ENCODE measurements at regions not wholly inside any gene's neighbourhood (a gene's known extent, or its start where the extent isn't known, plus 50 kb on each side); places are given as distances from the start of the nearest gene placed in this dataset.

DNA sequence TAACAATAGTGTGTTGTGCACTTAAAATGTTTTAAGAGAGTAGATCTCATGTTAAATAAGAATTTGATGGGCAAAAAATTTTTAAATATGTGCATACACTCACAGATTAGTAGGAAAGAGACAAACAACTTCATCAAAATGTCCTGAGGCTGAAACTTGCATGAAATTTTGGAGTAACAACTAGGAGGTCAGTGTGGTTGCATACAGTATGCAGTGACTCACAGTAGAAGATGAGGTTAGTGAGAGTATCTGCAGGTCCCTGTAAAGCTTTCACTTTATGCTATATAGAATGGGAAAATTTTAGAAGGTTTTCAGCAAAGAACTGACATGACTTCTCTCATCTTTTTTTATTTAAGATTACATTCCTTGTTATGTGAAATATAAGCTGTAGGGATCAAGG is 453.1 kb upstream of the KLHL4 start:
- no peak overlapping the region for H3K9ac ChIP-seq (replicated peaks in 1 of 4; ENCODE audit: extremely low read depth in 1 of 4, low read depth in 3 of 4, low read length in 3 of 4)
- no peak overlapping the region for H2AK5ac ChIP-seq (ENCODE audit: low read depth, low read length)
- H4K8ac ChIP-seq (ENCODE audit: extremely low read depth, insufficient read depth, low read length): no peak overlapping the region
- POLR2A ChIA-PET (ENCODE audit: partially characterized antibody): no interaction called here
- H4K5ac ChIP-seq (ENCODE audit: insufficient read length, low read depth, low read length): no peak overlapping the region
- no peaks in the 10 kb centered on the region for H3K36me3 ChIP-seq (ENCODE audit: control insufficient read depth in 2 of 4, insufficient read depth in 4 of 4, low read length in 3 of 4)
- H3K9me3 ChIP-seq (ENCODE audit: insufficient read depth in 2 of 2, low read depth in 1 of 2, low read length in 1 of 2): no peaks in the 10 kb centered on the region
- H3K23ac ChIP-seq (ENCODE audit: insufficient read length): no peak overlapping the region
- H3K14ac ChIP-seq (ENCODE audit: insufficient read length): no peak overlapping the region
- H3K23me2 ChIP-seq (ENCODE audit: low read depth, low read length): no peaks in the 10 kb centered on the region
- CTCF ChIA-PET (ENCODE audit: partially characterized antibody): no interaction called here
- H2BK15ac ChIP-seq (ENCODE audit: low read length): no peak overlapping the region
- no peaks in the 10 kb centered on the region for H3K79me2 ChIP-seq (ENCODE audit: control insufficient read depth in 1 of 2, insufficient read depth in 2 of 2, low read length in 2 of 2)
- no peak overlapping the region for H2BK12ac ChIP-seq (ENCODE audit: low read depth, low read length)
- H3K27me3 ChIP-seq (replicated peaks in 1 of 4; ENCODE audit: control insufficient read depth in 3 of 4, extremely low read depth in 1 of 4, insufficient read depth in 3 of 4, low read length in 3 of 4): no peaks in the 10 kb centered on the region
- H2BK5ac ChIP-seq (ENCODE audit: low read depth, low read length): no peak overlapping the region
- H3K4me1 ChIP-seq (replicated peaks in 1 of 4; ENCODE audit: control insufficient read depth in 3 of 4, insufficient read depth in 4 of 4, low read length in 3 of 4): no peaks in the 10 kb centered on the region
- H2BK120ac ChIP-seq (replicated peaks; ENCODE audit: low read depth, low read length): no peak overlapping the region
- FAIRE-seq: no peak
- H3K4me3 ChIP-seq (ENCODE audit: extremely low read depth in 1 of 4, insufficient read depth in 2 of 4, low read depth in 3 of 4, low read length in 4 of 4): no peak overlapping the region
- H4K91ac ChIP-seq (replicated peaks; ENCODE audit: insufficient read length, low read length): no peak overlapping the region
- H3K27ac ChIP-seq (ENCODE audit: low read depth, low read length): no peak overlapping the region
- DNase-seq (ENCODE audit: low read depth in 1 of 2, low spot score in 2 of 2): no peak
- H2AFZ ChIP-seq (ENCODE audit: low read length): no peak overlapping the region
- no peak overlapping the region for H3K18ac ChIP-seq (ENCODE audit: extremely low read depth, low read length)
- no peaks in the 10 kb centered on the region for H3K79me1 ChIP-seq (ENCODE audit: low read depth, low read length)
- no peak overlapping the region for H2BK20ac ChIP-seq (ENCODE audit: low read length)
- H4K20me1 ChIP-seq (replicated peaks in 1 of 2; ENCODE audit: control insufficient read depth in 1 of 2, insufficient read depth in 2 of 2, low read length in 2 of 2): no peaks in the 10 kb centered on the region
- H3K4ac ChIP-seq (replicated peaks; ENCODE audit: insufficient read length, low read depth, low read length): no peak overlapping the region
- H3K4me2 ChIP-seq (ENCODE audit: insufficient read depth in 1 of 2, low read depth in 2 of 2, low read length in 2 of 2): no peak overlapping the region
- no peak overlapping the region for H3K56ac ChIP-seq (replicated peaks; ENCODE audit: insufficient read length, low read depth, low read length)
- TF ChIP-seq POLR2A (IDR thresholded peaks at IDR 0.05; ENCODE audit: control extremely low read depth in 1 of 2, low read depth in 2 of 2, low read length in 2 of 2) (no peak), SP1 (IDR thresholded peaks at IDR 0.05; ENCODE audit: low read depth, low read length) (no peak), ASH2L (IDR thresholded peaks at IDR 0.05; ENCODE audit: low read length) (no peak), YY1 (IDR thresholded peaks at IDR 0.05; ENCODE audit: low read depth, low read length) (no peak), KDM1A (IDR thresholded peaks at IDR 0.05; ENCODE audit: borderline replicate concordance, low read length) (no peak)
